ENCODE measurements at regions not wholly inside any gene's neighbourhood (a gene's known extent, or its start where the extent isn't known, plus 50 kb on each side); places are given as distances from the start of the nearest gene placed in this dataset.

DNA sequence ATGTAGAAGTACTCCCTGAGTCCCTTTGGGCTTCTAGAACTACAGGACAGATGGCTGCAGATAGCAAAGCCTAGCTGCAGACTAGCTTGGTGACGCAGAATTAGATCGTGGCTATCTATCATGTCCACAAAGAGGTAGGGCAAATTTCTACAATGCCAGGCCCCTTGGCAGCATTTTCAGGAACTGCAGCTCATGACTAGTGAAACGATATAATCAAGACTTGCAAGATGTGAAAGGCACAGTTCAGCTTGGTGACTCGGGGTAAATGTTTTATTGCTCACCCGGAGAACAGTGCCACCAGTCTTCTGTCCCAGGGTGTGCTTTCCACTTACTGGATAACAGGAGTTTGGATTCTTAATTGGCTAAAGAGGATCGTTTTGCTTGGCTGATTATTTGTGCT, 108.7 kb upstream of the LY86 start:
- TF ChIP-seq EP300 (IDR thresholded peaks at IDR 0.05; ENCODE audit: borderline replicate concordance): no peak
- no peak for TF ChIP-seq CREB1 (IDR thresholded peaks at IDR 0.05; ENCODE audit: low read depth)
- no peak for TF ChIP-seq TAF1 (IDR thresholded peaks at IDR 0.05; ENCODE audit: low read depth)
- no peak for TF ChIP-seq RAD21 (IDR thresholded peaks at IDR 0.05; ENCODE audit: low read depth)
- no peak for TF ChIP-seq ZBTB7A (IDR thresholded peaks at IDR 0.05; ENCODE audit: low read depth)
- TF ChIP-seq CEBPB (IDR thresholded peaks at IDR 0.05): no peak
- no peak for TF ChIP-seq EGR1 (IDR thresholded peaks at IDR 0.05)
- TF ChIP-seq, protein P1, sequence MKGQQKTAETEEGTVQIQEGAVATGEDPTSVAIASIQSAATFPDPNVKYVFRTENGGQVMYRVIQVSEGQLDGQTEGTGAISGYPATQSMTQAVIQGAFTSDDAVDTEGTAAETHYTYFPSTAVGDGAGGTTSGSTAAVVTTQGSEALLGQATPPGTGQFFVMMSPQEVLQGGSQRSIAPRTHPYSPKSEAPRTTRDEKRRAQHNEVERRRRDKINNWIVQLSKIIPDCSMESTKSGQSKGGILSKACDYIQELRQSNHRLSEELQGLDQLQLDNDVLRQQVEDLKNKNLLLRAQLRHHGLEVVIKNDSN (IDR thresholded peaks at IDR 0.05): no peak
- TF ChIP-seq YY1 (IDR thresholded peaks at IDR 0.05; ENCODE audit: low read depth): no peak
- no peak for TF ChIP-seq FOXM1 (IDR thresholded peaks at IDR 0.05; ENCODE audit: borderline replicate concordance, low read depth)
- TF ChIP-seq, protein P2, sequence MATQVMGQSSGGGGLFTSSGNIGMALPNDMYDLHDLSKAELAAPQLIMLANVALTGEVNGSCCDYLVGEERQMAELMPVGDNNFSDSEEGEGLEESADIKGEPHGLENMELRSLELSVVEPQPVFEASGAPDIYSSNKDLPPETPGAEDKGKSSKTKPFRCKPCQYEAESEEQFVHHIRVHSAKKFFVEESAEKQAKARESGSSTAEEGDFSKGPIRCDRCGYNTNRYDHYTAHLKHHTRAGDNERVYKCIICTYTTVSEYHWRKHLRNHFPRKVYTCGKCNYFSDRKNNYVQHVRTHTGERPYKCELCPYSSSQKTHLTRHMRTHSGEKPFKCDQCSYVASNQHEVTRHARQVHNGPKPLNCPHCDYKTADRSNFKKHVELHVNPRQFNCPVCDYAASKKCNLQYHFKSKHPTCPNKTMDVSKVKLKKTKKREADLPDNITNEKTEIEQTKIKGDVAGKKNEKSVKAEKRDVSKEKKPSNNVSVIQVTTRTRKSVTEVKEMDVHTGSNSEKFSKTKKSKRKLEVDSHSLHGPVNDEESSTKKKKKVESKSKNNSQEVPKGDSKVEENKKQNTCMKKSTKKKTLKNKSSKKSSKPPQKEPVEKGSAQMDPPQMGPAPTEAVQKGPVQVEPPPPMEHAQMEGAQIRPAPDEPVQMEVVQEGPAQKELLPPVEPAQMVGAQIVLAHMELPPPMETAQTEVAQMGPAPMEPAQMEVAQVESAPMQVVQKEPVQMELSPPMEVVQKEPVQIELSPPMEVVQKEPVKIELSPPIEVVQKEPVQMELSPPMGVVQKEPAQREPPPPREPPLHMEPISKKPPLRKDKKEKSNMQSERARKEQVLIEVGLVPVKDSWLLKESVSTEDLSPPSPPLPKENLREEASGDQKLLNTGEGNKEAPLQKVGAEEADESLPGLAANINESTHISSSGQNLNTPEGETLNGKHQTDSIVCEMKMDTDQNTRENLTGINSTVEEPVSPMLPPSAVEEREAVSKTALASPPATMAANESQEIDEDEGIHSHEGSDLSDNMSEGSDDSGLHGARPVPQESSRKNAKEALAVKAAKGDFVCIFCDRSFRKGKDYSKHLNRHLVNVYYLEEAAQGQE (IDR thresholded peaks at IDR 0.05; ENCODE audit: low read depth): no peak
- TF ChIP-seq TEAD4 (IDR thresholded peaks at IDR 0.05): no peak
- TF ChIP-seq, protein P3, sequence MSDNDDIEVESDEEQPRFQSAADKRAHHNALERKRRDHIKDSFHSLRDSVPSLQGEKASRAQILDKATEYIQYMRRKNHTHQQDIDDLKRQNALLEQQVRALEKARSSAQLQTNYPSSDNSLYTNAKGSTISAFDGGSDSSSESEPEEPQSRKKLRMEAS (IDR thresholded peaks at IDR 0.05): no peak
- no peak for TF ChIP-seq TCF12 (IDR thresholded peaks at IDR 0.05; ENCODE audit: low read depth)
- TF ChIP-seq NFIC (IDR thresholded peaks at IDR 0.05): no peak

DNA sequence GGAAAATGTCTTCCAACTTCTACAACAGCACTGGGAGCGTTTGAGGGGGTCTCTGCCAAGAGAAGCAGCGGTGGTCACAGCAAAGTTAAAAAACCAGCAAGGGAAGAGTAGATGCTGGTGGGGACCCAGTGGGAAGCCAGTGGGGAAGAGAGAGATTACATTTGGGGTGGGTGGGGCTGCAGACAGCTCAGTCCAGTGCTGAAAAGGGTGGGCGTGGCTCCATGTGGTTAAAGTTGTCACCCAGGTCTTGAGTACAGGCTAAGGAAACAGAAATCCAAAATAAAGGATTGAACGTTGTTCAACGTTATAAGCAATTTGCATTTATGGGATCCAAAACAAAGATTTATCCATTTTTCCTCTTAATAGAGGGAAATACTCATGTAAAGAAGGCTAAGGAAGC, 106.3 kb upstream of the LY86 start:
- TF ChIP-seq, protein P3 (IDR thresholded peaks at IDR 0.05): no peak
- TF ChIP-seq CREB1 (IDR thresholded peaks at IDR 0.05; ENCODE audit: low read depth) (no peak), EP300 (IDR thresholded peaks at IDR 0.05; ENCODE audit: borderline replicate concordance) (no peak), NFIC (IDR thresholded peaks at IDR 0.05) (no peak), FOXM1 (IDR thresholded peaks at IDR 0.05; ENCODE audit: borderline replicate concordance, low read depth) (no peak), TAF1 (IDR thresholded peaks at IDR 0.05; ENCODE audit: low read depth) (no peak), TCF12 (IDR thresholded peaks at IDR 0.05; ENCODE audit: low read depth) (no peak), RAD21 (IDR thresholded peaks at IDR 0.05; ENCODE audit: low read depth) (no peak), CEBPB (IDR thresholded peaks at IDR 0.05) (no peak), EGR1 (IDR thresholded peaks at IDR 0.05) (no peak), ZBTB7A (IDR thresholded peaks at IDR 0.05; ENCODE audit: low read depth) (no peak), YY1 (IDR thresholded peaks at IDR 0.05; ENCODE audit: low read depth) (no peak), TEAD4 (IDR thresholded peaks at IDR 0.05) (no peak)
- TF ChIP-seq, protein P1 (IDR thresholded peaks at IDR 0.05): no peak
- TF ChIP-seq, protein P2 (IDR thresholded peaks at IDR 0.05; ENCODE audit: low read depth): no peak

DNA sequence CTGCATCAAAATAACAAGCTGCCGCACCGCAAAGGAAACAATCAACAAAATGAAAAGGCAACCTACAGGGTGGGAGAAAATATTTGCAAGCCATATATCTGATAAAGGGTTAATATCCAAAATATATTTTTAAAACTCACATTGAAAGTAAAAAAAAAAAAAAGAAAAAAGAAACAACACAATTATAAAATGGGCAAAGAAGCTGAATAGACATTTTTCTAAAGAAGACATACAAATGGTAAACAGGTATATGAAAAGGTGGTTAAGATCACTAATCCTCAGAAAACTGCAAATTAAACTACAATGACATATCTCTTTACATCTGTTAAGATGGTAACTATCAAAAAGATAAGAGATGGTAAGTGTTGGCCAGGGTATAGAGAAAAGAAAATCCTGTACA, 105.4 kb upstream of the LY86 start:
- TF ChIP-seq EGR1 (IDR thresholded peaks at IDR 0.05) (no peak), EP300 (IDR thresholded peaks at IDR 0.05; ENCODE audit: borderline replicate concordance) (no peak), NFIC (IDR thresholded peaks at IDR 0.05) (no peak), YY1 (IDR thresholded peaks at IDR 0.05; ENCODE audit: low read depth) (no peak), RAD21 (IDR thresholded peaks at IDR 0.05; ENCODE audit: low read depth) (no peak), TEAD4 (IDR thresholded peaks at IDR 0.05) (no peak), CEBPB (IDR thresholded peaks at IDR 0.05) (no peak), FOXM1 (IDR thresholded peaks at IDR 0.05; ENCODE audit: borderline replicate concordance, low read depth) (no peak), ZBTB7A (IDR thresholded peaks at IDR 0.05; ENCODE audit: low read depth) (no peak), TCF12 (IDR thresholded peaks at IDR 0.05; ENCODE audit: low read depth) (no peak)
- TF ChIP-seq, protein P2 (IDR thresholded peaks at IDR 0.05; ENCODE audit: low read depth): no peak
- TF ChIP-seq, protein P3 (IDR thresholded peaks at IDR 0.05): no peak
- TF ChIP-seq, protein P1 (IDR thresholded peaks at IDR 0.05): no peak
